Thoracic aorta (tissue), 2 donors: ENCODE measurements at regions not wholly inside any gene's neighbourhood (a gene's known extent, or its start where the extent isn't known, plus 50 kb on each side); places are given as distances from the start of the nearest gene placed in this dataset.

Source experiments
- ATAC-seq: fragments of 150-250 bp; one replicate; pipeline ENCODE4 v1.8.0; 2017; ENCODE audit warnings: low read depth; ENCODE audit not compliant: insufficient number of reproducible peaks, low FRiP score
- DNase-seq: peaks from one replicate; pipeline ENCODE4 v3.0.0-alpha.2; 2020; ENCODE audit warnings: low spot score
- H3K27ac ChIP-seq, 2 donors: fragments of 200-600 bp; sonication (generic); 1 replicate in 1 of 2; 2 replicates in 1 of 2; pipeline ENCODE4 v1.5.1; 2016; ENCODE audit warnings: mild to moderate bottlenecking in 2 of 2, moderate library complexity in 2 of 2
- H3K27me3 ChIP-seq: fragments of 200-600 bp; sonication (generic); replicated peaks from 2 replicates; pipeline ENCODE4 v1.6.0; 2016; ENCODE audit warnings: mild to moderate bottlenecking; ENCODE audit not compliant: insufficient read depth
- H3K36me3 ChIP-seq: fragments of 200-600 bp; sonication (generic); one replicate; pipeline ENCODE4 v1.5.1; 2016
- H3K4me1 ChIP-seq, 2 donors: fragments of 200-600 bp; sonication (generic); 1 replicate in 1 of 2; 2 replicates in 1 of 2; pipeline versions ENCODE4 v1.5.1 to v1.6.0; 2016; ENCODE audit warnings: low read depth in 2 of 2, mild to moderate bottlenecking in 1 of 2; ENCODE audit not compliant: control insufficient read depth in 1 of 2
- H3K4me3 ChIP-seq: fragments of 200-600 bp; sonication (generic); 2 replicates; pipeline ENCODE4 v1.5.1; 2016; ENCODE audit warnings: mild to moderate bottlenecking
- H3K9me3 ChIP-seq: fragments of 200-600 bp; sonication (generic); 2 replicates; pipeline ENCODE4 v1.5.1; 2016
- CTCF ChIP-seq: fragments of 200-600 bp; sonication (generic); IDR thresholded peaks from one replicate; pipeline ENCODE4 v1.5.1; 2019; ENCODE audit warnings: antibody characterized with exemption

DNA sequence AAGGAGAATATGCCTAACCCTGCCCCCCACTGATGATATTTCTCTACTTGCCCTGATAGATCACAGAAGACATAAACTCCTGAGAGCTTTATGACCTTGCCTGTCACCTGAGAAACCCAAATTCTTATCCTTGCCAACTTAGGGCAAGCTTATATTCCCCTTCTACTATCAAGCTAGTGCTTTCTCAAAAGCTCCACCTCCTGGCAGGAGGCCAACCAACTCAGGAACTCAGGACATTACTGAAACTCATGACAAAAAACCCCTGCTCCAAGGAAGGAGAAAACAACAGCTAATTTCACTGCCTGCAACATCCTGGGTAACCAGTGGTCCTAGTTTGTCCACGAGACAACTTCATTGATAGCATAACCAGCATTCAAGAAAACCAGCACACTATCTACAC lies 60.9 kb upstream of the FSCB start:
- ATAC-seq (no peak), DNase-seq (no peak)
- Histone ChIP-seq H3K36me3 (no peaks in the 10 kb centered on the region), H3K4me3 (no peak overlapping the region), H3K27me3 (no peaks in the 10 kb centered on the region), H3K27ac (no peak overlapping the region), H3K4me1 (no peaks in the 10 kb centered on the region), H3K9me3 (peaks cover 4% of the 10 kb centered on the region)
- TF ChIP-seq CTCF: no peak

DNA sequence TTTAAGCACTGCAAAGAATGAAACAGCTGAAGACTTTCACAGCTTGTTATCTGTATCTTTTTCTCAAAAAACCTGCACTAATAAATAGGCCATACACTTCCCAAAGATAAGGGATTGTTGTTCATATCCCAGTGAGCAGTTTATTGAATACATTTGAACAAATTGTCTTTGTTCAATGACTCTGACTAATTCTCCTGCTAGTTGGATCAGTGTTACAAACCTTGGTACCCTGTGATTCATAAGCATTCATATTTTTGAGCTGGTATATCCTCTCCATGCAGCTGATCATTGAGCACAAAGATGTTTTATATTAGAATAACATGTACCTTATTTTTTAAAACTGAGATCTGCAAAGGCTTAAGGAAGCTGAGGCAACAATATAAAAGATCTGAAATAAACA lies 58.9 kb upstream of the FSCB start:
- Histone ChIP-seq H3K4me1 (no peaks in the 10 kb centered on the region), H3K36me3 (no peaks in the 10 kb centered on the region), H3K27ac (no peak overlapping the region), H3K27me3 (no peaks in the 10 kb centered on the region), H3K4me3 (no peak overlapping the region), H3K9me3 (peaks cover 4% of the 10 kb centered on the region)
- DNase-seq (no peak), ATAC-seq (no peak)
- TF ChIP-seq CTCF: no peak

GRCh38 chr14:44564908-44565307 lies 57.8 kb upstream of the FSCB start:
- Histone ChIP-seq H3K27me3 (no peaks in the 10 kb centered on the region), H3K9me3 (peaks cover 4% of the 10 kb centered on the region), H3K4me1 (no peaks in the 10 kb centered on the region), H3K4me3 (no peak overlapping the region), H3K36me3 (no peaks in the 10 kb centered on the region), H3K27ac (no peak overlapping the region)
- no peak for DNase-seq
- no peak for TF ChIP-seq CTCF
- no peak for ATAC-seq
